B cell (primary cell): ENCODE measurements at regions not wholly inside any gene's neighbourhood (a gene's known extent, or its start where the extent isn't known, plus 50 kb on each side); places are given as distances from the start of the nearest gene placed in this dataset.

Experiments
- EZH2 ChIP-seq: IDR thresholded peaks from 2 replicates; pipeline ENCODE4 v1.6.1; 2012; ENCODE audit warnings: borderline replicate concordance, low read depth, mild to moderate bottlenecking, moderate library complexity, low read length; ENCODE audit not compliant: insufficient read depth, poor library complexity, severe bottlenecking
- TF ChIP-seq, protein P1 (sequence below): fragments of 200-600 bp; IDR thresholded peaks from one replicate; pipeline ENCODE4 v1.8.0; 2022; ENCODE audit warnings: antibody characterized with exemption, mild to moderate bottlenecking

DNA sequence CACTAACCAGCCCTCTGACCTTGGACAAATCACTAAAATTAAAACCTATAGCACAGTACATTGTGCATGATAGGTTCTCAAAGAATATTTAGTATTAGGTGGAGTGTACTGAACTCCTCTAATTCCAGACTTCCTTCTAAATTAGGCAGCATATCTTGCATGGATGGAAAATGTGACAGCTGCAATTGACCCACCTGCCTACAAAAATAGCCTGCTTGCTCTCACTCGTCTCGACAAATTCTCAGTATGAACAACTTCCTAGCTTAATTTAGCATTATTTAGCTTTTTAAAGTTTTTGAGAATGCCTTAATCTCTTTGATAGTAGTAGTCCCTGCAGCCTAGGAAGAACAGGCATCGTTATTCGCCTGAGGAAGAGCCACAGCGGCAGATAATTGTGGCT is 482.0 kb downstream of the PIK3C3 start:
- TF ChIP-seq, protein P1, sequence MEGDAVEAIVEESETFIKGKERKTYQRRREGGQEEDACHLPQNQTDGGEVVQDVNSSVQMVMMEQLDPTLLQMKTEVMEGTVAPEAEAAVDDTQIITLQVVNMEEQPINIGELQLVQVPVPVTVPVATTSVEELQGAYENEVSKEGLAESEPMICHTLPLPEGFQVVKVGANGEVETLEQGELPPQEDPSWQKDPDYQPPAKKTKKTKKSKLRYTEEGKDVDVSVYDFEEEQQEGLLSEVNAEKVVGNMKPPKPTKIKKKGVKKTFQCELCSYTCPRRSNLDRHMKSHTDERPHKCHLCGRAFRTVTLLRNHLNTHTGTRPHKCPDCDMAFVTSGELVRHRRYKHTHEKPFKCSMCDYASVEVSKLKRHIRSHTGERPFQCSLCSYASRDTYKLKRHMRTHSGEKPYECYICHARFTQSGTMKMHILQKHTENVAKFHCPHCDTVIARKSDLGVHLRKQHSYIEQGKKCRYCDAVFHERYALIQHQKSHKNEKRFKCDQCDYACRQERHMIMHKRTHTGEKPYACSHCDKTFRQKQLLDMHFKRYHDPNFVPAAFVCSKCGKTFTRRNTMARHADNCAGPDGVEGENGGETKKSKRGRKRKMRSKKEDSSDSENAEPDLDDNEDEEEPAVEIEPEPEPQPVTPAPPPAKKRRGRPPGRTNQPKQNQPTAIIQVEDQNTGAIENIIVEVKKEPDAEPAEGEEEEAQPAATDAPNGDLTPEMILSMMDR, result no peak
- no peak for TF ChIP-seq EZH2
